IPS DF 6.9 (cell line): ENCODE measurements at regions not wholly inside any gene's neighbourhood (a gene's known extent, or its start where the extent isn't known, plus 50 kb on each side); places are given as distances from the start of the nearest gene placed in this dataset.

Experiments
- DNase-seq: peaks from one replicate; pipeline ENCODE4 v3.0.0-alpha.2; 2013; ENCODE audit warnings: low read depth, low spot score
- H3K27ac ChIP-seq: one replicate; pipeline ENCODE4 v1.5.1; 2013; ENCODE audit warnings: low read length, control low read depth
- H3K27me3 ChIP-seq: 2 replicates; pipeline ENCODE4 v1.6.1; 2013; ENCODE audit warnings: mild to moderate bottlenecking, low read length; ENCODE audit not compliant: control insufficient read depth, insufficient read depth
- H3K36me3 ChIP-seq: 2 replicates; pipeline ENCODE4 v1.6.1; 2013; ENCODE audit warnings: low read length; ENCODE audit not compliant: control insufficient read depth, insufficient read depth
- H3K4me1 ChIP-seq: 2 replicates; pipeline ENCODE4 v1.6.1; 2013; ENCODE audit warnings: low read length; ENCODE audit not compliant: control insufficient read depth, insufficient read depth
- H3K4me3 ChIP-seq: 2 replicates; pipeline ENCODE4 v1.5.1; 2013; ENCODE audit warnings: mild to moderate bottlenecking, low read length
- H3K9me3 ChIP-seq: 2 replicates; pipeline ENCODE4 v1.6.1; 2013; ENCODE audit warnings: low read length, inconsistent platforms; ENCODE audit not compliant: control insufficient read depth, insufficient read depth
- WGBS: extraction: QIAGEN DNeasy Blood & Tissue Kit; methylation state at CpG from one replicate; pipeline ENCODE4 v1.1.7; 2013; ENCODE audit warnings: mixed read lengths, missing lambda C conversion rate; ENCODE audit not compliant: insufficient read length, insufficient coverage; 5-methylcytosine and 5-hydroxymethylcytosine counted together

DNA sequence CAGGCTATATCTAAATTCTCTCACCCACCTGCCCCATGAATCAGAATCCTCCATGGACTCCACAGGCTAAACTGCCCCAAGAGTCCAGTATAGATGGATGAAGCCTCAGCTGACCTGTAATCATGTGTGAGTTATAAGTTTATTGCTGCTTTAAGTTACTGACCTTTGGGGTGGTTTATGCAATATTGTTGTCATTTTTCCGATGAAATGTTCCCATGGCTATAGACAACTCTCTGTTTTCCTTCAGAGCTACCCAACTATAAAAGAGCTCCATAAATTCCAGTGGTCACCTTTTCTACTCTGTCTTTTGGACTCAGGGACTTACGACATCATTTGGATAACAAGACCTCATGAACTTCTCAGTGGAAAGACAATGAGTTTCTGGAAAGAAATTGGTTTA, 212.1 kb downstream of the BMP2 start:
- Histone ChIP-seq H3K4me1 (no peaks in the 10 kb centered on the region), H3K9me3 (no peaks in the 10 kb centered on the region), H3K4me3 (no peak overlapping the region), H3K27me3 (no peaks in the 10 kb centered on the region), H3K27ac (no peak overlapping the region), H3K36me3 (no peaks in the 10 kb centered on the region)
- no CpG with 5 or more reads among the region's 2 CpGs for WGBS
- DNase-seq, result no peak

DNA sequence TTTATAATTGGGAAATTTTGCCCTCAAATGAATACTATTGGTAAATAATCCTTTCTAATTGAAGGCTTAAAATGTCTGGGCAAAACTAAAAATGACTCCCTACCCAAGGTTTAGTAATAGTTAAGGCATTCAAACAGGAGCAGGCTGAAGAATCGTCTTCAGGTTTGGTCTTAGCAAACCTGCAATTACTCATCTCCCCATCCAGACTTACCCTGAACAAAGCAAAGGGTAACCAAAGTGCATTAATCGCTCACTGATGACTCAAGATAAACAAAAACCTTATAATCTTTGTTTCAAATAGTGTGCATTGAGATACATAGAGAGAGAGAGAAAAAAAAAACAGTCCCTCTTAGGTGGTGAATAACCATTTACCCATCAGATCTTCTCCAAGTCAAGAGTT, 225.5 kb downstream of the BMP2 start:
- H3K27ac ChIP-seq, result no peak overlapping the region
- no peaks in the 10 kb centered on the region for H3K27me3 ChIP-seq
- no peaks in the 10 kb centered on the region for H3K4me1 ChIP-seq

DNA sequence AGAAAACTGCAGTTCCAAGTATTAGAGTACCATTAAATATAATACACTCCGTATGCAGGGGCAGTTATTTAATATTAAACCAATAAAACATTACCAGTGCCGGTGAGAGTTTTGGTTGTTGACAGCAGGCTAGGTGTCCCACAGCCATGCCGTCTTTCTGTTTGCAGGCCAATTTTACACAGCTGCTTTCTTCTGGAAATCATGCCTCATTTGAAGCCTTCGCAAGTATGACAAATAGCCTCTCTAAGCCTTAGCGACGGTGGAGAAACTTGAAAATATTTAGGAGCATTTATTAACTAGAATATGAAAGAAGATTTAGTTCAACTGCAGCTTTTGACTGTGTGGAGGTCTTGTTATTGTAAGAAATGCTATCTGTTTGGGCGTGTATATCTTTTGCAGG, 226.0 kb downstream of the BMP2 start:
- no CpG with 5 or more reads among the region's 7 CpGs for WGBS
- no peak for DNase-seq
- H3K36me3 ChIP-seq, result no peaks in the 10 kb centered on the region
- no peak overlapping the region for H3K4me3 ChIP-seq
- H3K4me1 ChIP-seq, result no peaks in the 10 kb centered on the region
- no peaks in the 10 kb centered on the region for H3K9me3 ChIP-seq
- no peaks in the 10 kb centered on the region for H3K27me3 ChIP-seq
- no peak overlapping the region for H3K27ac ChIP-seq

More for the DNA sequence above, 225.5 kb downstream of the BMP2 start:
- no peaks in the 10 kb centered on the region for H3K9me3 ChIP-seq
- no peak for DNase-seq
- no peaks in the 10 kb centered on the region for H3K36me3 ChIP-seq
- no CpG with 5 or more reads among the region's 2 CpGs for WGBS
- no peak overlapping the region for H3K4me3 ChIP-seq

DNA sequence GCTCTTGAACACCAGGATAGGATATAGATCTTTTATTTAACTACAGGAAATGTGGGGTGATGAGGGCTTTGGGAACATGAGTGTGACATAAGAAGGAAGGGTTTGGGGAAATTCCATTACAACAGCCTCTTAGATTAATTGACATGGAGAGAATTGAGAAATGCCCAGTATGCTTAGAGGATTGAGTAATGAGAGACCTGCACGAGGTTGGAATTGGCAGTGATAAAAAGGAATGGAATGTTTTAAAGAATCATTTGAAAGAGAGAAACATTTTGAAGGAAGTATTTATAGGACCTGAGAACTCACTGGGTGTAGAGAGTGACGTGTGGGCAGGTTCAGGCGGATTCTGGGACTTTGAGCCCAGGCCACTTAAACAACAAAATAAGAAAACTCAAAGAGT, 227.0 kb downstream of the BMP2 start:
- Histone ChIP-seq H3K4me1 (no peaks in the 10 kb centered on the region), H3K36me3 (no peaks in the 10 kb centered on the region), H3K9me3 (no peaks in the 10 kb centered on the region), H3K27me3 (no peaks in the 10 kb centered on the region), H3K27ac (no peak overlapping the region), H3K4me3 (no peak overlapping the region)
- WGBS, result no CpG with 5 or more reads among the region's 3 CpGs
- DNase-seq, result no peak

DNA sequence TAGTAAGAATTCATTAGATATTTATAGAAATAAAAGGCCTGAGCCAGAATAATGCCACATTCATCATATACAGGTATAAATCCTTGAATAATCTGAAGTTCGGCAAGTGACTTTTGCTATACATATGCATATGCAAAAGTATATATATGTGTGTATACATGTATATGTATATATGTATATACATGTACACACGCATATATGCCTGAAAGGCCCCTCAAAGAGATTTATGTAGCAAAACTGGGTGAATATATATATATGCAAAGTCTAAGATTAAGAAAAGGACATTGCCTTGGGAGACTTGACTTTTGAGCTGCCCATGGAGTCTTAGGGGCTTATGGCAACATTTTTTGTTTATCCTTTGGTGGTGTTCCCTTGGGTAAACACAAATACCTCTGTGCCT, 231.4 kb downstream of the BMP2 start:
- no peak overlapping the region for H3K4me3 ChIP-seq
- H3K36me3 ChIP-seq, result no peaks in the 10 kb centered on the region
- H3K27ac ChIP-seq, result no peak overlapping the region
- no peaks in the 10 kb centered on the region for H3K27me3 ChIP-seq
- no peaks in the 10 kb centered on the region for H3K9me3 ChIP-seq
- H3K4me1 ChIP-seq, result no peaks in the 10 kb centered on the region
- DNase-seq, result no peak
- WGBS, result no CpG with 5 or more reads among the region's 2 CpGs

DNA sequence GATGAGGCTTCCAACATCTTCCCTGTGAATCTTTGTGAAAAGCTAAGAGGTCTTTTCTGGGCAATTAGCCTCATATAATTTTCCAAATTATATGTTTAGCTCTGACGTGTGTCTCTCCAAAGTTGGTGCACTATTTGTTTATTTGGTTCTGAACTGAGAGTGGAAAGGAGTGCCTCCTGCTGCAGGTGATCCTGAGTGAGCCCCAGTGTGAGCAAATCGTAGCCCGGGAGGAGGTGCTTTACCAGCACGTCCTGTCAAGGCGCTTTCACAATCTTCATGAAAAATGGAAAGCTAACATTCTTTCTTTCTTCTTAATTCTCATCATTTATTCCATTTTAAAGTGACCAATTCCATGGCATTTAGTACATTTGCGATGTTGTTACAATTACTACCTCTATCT, 231.9 kb downstream of the BMP2 start:
- H3K36me3 ChIP-seq, result no peaks in the 10 kb centered on the region
- no peaks in the 10 kb centered on the region for H3K4me1 ChIP-seq
- no peaks in the 10 kb centered on the region for H3K9me3 ChIP-seq
- H3K27me3 ChIP-seq, result no peaks in the 10 kb centered on the region
- DNase-seq, result no peak
- no CpG with 5 or more reads among the region's 6 CpGs for WGBS
- no peak overlapping the region for H3K27ac ChIP-seq
- no peak overlapping the region for H3K4me3 ChIP-seq

DNA sequence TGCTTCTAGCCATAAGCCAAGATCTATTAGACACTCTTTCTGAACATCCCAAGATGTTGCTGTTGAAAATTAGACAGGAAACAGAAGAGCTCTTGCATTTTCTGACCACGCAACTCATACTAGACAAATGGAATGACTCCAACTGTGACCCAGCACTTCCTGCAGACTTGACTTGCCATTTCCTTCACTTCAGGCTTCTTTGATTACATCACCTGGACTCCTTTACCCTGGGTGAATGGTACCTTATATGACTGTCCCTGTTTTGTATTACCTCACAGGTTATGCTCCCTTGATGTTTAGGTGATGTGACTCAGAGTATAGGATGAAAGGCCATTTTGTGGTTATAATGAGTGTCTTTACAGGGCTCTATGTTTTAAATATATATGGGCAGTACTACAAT, 236.1 kb downstream of the BMP2 start:
- no peaks in the 10 kb centered on the region for H3K4me1 ChIP-seq
- no peak for DNase-seq

DNA sequence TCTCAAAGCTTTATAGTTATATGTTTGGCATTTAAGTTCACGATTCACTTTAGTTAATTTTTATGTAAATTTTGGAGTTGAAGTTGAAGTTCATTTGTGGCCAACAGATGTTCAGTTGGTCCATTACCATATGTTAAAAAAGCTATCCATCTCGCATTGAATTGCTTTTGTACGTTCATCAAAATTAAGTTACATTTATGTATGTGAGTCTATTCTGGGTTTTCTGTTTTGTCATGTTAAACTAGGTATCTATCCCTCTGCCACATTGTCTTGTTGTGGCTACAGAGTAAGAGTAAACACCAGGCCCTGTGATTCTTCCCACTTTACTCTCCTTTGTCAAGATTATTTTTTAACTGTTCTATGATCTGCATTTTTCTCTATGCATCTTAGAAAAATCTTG, 237.3 kb downstream of the BMP2 start:
- no peaks in the 10 kb centered on the region for H3K36me3 ChIP-seq
- H3K4me1 ChIP-seq, result no peaks in the 10 kb centered on the region
- no peaks in the 10 kb centered on the region for H3K27me3 ChIP-seq
- H3K9me3 ChIP-seq, result no peaks in the 10 kb centered on the region
- no peak overlapping the region for H3K4me3 ChIP-seq
- no peak for DNase-seq
- WGBS, result 100% methylated on average over 1 of the region's 3 CpGs
- no peak overlapping the region for H3K27ac ChIP-seq

More for the DNA sequence above, 236.1 kb downstream of the BMP2 start:
- no peaks in the 10 kb centered on the region for H3K9me3 ChIP-seq
- no CpG with 5 or more reads among the region's 1 CpG for WGBS
- no peak overlapping the region for H3K4me3 ChIP-seq
- H3K27ac ChIP-seq, result no peak overlapping the region
- H3K36me3 ChIP-seq, result no peaks in the 10 kb centered on the region
- H3K27me3 ChIP-seq, result no peaks in the 10 kb centered on the region

DNA sequence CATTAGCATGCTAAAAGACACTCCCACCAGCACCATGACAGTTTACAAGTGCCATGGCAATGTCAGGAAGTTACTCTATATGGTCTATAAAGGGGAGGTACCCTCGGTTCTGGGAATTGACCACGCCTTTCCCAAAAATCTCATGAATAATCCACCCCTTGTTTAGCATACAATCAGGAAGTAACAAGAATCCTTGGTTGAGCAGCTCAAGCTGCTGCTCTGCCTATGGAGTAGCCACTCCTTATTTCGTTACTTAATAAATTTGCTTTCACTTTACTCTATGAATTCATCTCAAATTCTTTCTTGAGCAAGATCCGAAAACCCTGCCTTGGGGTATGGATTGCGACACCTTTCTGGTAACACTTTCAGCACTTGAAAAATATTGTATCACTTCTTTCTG, 243.0 kb downstream of the BMP2 start:
- no CpG with 5 or more reads among the region's 5 CpGs for WGBS
- Histone ChIP-seq H3K9me3 (no peaks in the 10 kb centered on the region), H3K36me3 (no peaks in the 10 kb centered on the region), H3K27me3 (no peaks in the 10 kb centered on the region), H3K4me3 (no peak overlapping the region), H3K4me1 (no peaks in the 10 kb centered on the region), H3K27ac (no peak overlapping the region)
- DNase-seq, result no peak

DNA sequence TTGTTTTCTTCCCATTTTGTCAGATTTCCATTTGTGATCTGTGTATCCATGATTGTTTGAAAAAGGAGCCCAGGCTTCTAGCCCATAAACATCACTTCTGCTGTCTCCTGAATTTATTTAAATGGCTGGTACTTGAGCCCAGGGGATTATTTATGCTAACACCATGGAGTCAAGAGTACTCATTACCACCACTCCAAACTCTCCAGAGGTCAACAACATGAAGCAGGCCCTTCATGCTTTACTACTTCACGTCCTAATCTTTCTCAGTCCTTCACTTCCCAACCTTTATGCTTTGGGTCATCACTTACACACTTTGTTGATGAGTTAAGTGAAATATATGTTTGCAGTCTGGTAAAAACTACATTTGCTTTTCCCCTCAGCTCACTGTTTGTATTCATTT, 247.8 kb downstream of the BMP2 start:
- no CpG with 5 or more reads among the region's 1 CpG for WGBS
- Histone ChIP-seq H3K9me3 (no peaks in the 10 kb centered on the region), H3K36me3 (no peaks in the 10 kb centered on the region), H3K27me3 (no peaks in the 10 kb centered on the region), H3K27ac (no peak overlapping the region), H3K4me3 (no peak overlapping the region), H3K4me1 (no peaks in the 10 kb centered on the region)
- no peak for DNase-seq

DNA sequence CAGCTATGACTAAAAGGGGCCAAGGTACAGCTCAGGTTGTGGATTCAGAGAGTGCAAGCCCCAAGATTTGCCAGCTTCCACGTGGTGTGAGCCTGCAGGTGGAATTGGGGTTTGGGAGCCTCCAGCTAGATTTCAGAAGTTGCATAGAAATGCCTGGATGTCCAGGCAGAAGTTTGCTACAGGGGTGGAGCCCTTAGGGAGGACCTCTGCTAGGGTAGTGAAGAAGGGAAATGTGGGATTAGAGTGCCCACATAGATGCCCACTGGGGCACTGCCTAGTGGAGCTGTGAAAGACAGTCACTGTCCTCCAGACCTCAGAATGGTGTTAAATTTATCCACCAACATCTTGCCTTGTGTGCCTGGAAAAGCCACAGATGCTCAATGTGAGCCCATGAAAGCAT, 255.1 kb downstream of the BMP2 start:
- Histone ChIP-seq H3K27me3 (no peaks in the 10 kb centered on the region), H3K4me3 (no peak overlapping the region), H3K36me3 (no peaks in the 10 kb centered on the region), H3K9me3 (no peaks in the 10 kb centered on the region; the same call in 1 of the 2 replicates), H3K27ac (no peak overlapping the region), H3K4me1 (no peaks in the 10 kb centered on the region)
- no CpG with 5 or more reads among the region's 1 CpG for WGBS
- no peak for DNase-seq
